GM12872 (cell line): ENCODE measurements at regions not wholly inside any gene's neighbourhood (a gene's known extent, or its start where the extent isn't known, plus 50 kb on each side); places are given as distances from the start of the nearest gene placed in this dataset.

Experiments
- TF ChIP-seq, protein P1 (sequence below): IDR thresholded peaks from 3 replicates; pipeline ENCODE4 v1.5.1; 2011; ENCODE audit warnings: low read depth, mild to moderate bottlenecking, low read length, moderate library complexity; ENCODE audit not compliant: insufficient read depth

DNA sequence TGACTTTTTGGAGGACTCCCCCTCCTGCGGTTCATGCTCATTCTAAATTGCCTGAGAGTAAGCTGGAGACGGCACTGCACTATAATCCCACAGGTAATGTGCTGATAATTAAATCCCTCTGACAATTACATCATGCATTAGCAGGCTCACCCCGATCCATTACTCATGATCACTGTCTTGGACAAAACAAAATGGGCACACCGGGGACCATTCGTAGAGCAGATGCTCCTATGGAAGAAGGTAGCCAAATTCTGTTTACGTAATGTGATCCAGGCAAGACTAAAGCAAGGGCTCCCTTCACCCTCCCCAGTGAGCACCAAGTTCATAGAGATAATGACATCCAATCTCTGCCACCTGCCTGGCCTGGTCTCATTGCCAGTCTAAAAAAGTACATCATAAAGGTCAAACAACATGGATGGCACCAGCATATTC, 657.1 kb upstream of the SOX11 start:
- TF ChIP-seq, protein P1, sequence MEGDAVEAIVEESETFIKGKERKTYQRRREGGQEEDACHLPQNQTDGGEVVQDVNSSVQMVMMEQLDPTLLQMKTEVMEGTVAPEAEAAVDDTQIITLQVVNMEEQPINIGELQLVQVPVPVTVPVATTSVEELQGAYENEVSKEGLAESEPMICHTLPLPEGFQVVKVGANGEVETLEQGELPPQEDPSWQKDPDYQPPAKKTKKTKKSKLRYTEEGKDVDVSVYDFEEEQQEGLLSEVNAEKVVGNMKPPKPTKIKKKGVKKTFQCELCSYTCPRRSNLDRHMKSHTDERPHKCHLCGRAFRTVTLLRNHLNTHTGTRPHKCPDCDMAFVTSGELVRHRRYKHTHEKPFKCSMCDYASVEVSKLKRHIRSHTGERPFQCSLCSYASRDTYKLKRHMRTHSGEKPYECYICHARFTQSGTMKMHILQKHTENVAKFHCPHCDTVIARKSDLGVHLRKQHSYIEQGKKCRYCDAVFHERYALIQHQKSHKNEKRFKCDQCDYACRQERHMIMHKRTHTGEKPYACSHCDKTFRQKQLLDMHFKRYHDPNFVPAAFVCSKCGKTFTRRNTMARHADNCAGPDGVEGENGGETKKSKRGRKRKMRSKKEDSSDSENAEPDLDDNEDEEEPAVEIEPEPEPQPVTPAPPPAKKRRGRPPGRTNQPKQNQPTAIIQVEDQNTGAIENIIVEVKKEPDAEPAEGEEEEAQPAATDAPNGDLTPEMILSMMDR = no peak

GRCh38 chr2:5036256-5036655, 655.9 kb upstream of the SOX11 start:
- TF ChIP-seq, protein P1 = no peak

- TF ChIP-seq, protein P1 = no peak
Observed at GRCh38 chr2:5039241-5039975, 652.8 kb upstream of the SOX11 start.

DNA sequence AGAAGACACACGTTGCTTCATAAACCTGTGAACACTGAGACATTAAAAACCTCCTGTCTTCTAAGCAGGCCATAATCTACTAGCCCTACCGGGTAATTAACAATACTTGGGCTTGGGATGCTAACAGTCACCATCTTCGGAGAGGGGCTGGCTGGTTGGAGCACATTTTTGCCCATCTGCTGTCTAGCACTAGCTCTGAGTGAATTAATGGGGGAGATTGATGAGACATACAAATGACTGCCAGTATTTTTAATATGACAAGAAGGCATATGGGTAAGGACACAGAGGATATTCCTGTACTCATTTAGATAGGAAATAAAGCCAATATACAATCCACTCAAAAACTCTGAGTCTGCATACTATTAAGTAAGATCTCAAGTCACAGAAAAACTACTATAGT, 651.6 kb upstream of the SOX11 start:
- TF ChIP-seq, protein P1 = no peak

GRCh38 chr2:5041501-5041900, 650.7 kb upstream of the SOX11 start:
- TF ChIP-seq, protein P1 = no peak

DNA sequence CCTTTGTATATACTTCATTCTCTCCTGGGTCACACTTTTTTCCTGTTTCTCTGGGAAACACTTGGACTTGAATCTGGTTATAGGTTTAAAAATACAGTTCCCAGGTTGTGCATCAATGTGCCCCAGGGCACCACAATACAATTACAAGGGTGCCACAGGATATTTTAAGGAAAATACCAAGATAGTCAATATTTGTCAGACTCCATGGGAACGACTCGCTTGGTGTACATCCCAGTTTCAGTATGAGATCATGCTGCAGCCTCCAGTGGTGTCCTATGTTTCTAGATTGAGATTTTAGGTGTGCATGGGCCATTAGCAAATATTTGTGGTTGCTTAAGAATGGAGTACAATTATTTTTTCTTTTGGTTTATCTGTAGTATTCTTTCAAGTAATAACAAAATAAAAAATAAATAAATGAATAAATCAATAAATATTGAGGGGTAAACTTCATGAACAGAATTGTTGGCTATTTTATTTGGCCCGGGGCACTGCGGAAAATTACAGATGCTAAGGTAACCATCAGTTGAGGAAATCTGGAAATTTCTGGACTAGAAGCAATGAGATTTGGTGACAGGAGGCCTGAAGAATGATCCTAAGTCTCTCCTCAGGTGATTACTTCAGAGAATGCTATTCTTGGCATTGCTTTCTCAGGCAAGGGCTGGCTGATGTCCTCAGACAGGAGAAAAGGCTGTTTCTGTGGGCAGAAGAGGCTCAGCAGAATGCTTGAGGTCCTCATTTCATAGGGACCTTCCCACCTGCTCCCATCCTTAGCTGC, 649.3 kb upstream of the SOX11 start:
- TF ChIP-seq, protein P1 = no peak

GRCh38 chr2:5051300-5051699, 640.9 kb upstream of the SOX11 start:
- TF ChIP-seq, protein P1 = no peak
